Thymus (tissue), 11 donors: ENCODE measurements at regions not wholly inside any gene's neighbourhood (a gene's known extent, or its start where the extent isn't known, plus 50 kb on each side); places are given as distances from the start of the nearest gene placed in this dataset.

Source experiments
- DNase-seq, 9 donors: peaks; one replicate each; pipeline ENCODE4 v3.0.0-alpha.2; 2013; ENCODE audit warnings: low spot score in 9 of 9, low read depth in 6 of 9, missing footprints in 1 of 9
- H3K27ac ChIP-seq, 2 donors: one replicate each; pipeline ENCODE4 v1.5.1; 2013; ENCODE audit warnings: control low read depth in 1 of 2, low read depth in 1 of 2, low read length in 1 of 2, mild to moderate bottlenecking in 1 of 2, moderate library complexity in 1 of 2
- H3K27me3 ChIP-seq, 2 donors: one replicate each; pipeline ENCODE4 v1.5.1; 2013; ENCODE audit warnings: low read length in 1 of 2; ENCODE audit not compliant: control insufficient read depth in 2 of 2, insufficient read depth in 1 of 2
- H3K36me3 ChIP-seq, 2 donors: one replicate each; pipeline ENCODE4 v1.5.1; 2013; ENCODE audit warnings: low read length in 1 of 2, mild to moderate bottlenecking in 1 of 2, moderate library complexity in 1 of 2; ENCODE audit not compliant: control insufficient read depth in 2 of 2, insufficient read depth in 2 of 2
- H3K4me1 ChIP-seq, 2 donors: one replicate each; pipeline ENCODE4 v1.5.1; 2013; ENCODE audit warnings: low read length in 2 of 2; ENCODE audit not compliant: control insufficient read depth in 2 of 2, insufficient read depth in 2 of 2
- H3K4me3 ChIP-seq, 2 donors: one replicate each; pipeline ENCODE4 v1.5.1; 2013; ENCODE audit warnings: low read length in 2 of 2, control low read depth in 1 of 2, mild to moderate bottlenecking in 1 of 2
- H3K9me3 ChIP-seq, 2 donors: one replicate each; pipeline ENCODE4 v1.5.1; 2013; ENCODE audit warnings: low read length in 1 of 2, mild to moderate bottlenecking in 1 of 2; ENCODE audit not compliant: control insufficient read depth in 2 of 2, insufficient read depth in 1 of 2
- WGBS: extraction: QIAGEN DNeasy Blood & Tissue Kit; methylation state at CpG from one replicate; pipeline ENCODE4 v1.1.7; 2013; 5-methylcytosine and 5-hydroxymethylcytosine counted together
- donor health status: healthy.

DNA sequence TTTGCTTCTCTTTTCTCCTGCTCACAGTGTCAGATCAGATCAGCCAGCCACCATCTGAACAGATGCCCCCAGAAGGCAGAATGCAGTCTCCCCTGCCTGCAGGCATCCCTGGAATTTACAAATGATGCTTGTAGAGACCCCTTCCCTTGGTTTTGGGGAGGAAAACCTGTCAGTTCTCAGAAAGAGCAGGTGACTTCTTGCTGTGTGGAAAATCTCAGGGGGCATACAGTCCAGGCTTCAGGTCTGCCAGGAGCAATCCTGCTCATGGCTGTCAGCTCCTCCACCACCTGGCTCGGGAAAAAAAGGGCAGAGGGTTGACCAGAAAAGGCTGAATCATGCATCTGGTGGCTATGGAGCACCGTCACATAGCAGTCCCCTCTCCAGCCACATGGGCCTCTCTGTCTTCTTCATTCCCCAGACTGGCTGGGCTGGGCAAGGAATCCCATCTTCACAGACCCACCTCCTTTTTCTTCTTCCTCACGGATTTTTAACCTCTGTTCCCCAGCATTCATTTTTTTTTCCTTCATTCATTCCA lies 107.0 kb downstream of the KCNF1 start:
- Histone ChIP-seq H3K9me3 (no peaks in the 10 kb centered on the region), H3K4me3 (no peak overlapping the region), H3K27me3 (peaks cover 0 to 2% of the 10 kb centered on the region in 2 donors), H3K36me3 (no peaks in the 10 kb centered on the region), H3K27ac (no peak overlapping the region), H3K4me1 (no peaks in the 10 kb centered on the region)
- WGBS = 74% methylated on average over 3 of the region's 3 CpGs
- no peak for DNase-seq

DNA sequence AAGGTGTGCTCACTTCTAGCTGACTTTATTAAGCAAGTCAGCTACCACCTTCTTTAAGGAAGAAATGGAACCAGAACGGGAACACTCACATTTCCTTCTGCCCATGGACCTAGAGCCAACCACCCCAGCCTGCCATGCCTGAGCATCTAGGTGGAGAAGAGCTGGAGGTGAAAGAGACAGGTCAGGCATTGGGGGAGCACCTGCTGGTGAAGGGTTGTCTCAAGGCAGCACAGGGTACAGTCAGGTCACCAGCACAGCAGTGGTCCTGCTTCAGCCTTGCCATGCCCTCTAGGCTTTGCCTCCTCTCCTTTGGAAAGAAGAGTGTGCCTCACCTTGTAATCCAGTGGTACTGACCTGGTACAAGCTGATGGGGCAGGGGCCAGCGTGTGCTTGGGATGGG lies 107.9 kb downstream of the KCNF1 start:
- WGBS = 90% methylated on average over 2 of the region's 2 CpGs
- no peak overlapping the region for H3K4me3 ChIP-seq
- peaks cover 0 to 2% of the 10 kb centered on the region in 2 donors for H3K27me3 ChIP-seq
- no peak for DNase-seq
- no peaks in the 10 kb centered on the region for H3K4me1 ChIP-seq
- H3K36me3 ChIP-seq = no peaks in the 10 kb centered on the region
- H3K9me3 ChIP-seq = no peaks in the 10 kb centered on the region
- H3K27ac ChIP-seq = no peak overlapping the region

DNA sequence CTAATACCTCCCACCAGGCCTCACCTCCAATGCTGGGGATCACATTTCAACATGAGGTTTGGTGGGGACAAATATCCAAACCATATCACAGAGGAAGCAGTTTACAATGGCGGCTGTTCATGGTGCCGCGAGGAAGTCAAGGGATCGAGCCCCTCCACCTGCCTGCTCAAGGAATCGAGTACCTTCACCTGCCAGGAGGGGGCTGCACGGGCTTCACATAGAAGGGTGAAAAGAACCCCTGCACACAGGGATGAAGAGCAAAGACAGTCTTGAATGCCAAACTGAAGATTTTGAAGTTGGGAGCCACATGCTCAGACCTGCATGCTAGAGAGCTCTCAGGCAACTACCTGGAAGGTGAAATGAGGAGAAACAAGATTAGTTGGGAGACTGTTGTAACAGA lies 110.3 kb downstream of the KCNF1 start:
- Histone ChIP-seq H3K27me3 (peaks cover 0 to 2% of the 10 kb centered on the region in 2 donors), H3K4me3 (no peak overlapping the region), H3K36me3 (no peaks in the 10 kb centered on the region), H3K9me3 (no peaks in the 10 kb centered on the region), H3K27ac (no peak overlapping the region), H3K4me1 (no peaks in the 10 kb centered on the region)
- WGBS = 91% methylated on average over 6 of the region's 6 CpGs
- DNase-seq = no peak

DNA sequence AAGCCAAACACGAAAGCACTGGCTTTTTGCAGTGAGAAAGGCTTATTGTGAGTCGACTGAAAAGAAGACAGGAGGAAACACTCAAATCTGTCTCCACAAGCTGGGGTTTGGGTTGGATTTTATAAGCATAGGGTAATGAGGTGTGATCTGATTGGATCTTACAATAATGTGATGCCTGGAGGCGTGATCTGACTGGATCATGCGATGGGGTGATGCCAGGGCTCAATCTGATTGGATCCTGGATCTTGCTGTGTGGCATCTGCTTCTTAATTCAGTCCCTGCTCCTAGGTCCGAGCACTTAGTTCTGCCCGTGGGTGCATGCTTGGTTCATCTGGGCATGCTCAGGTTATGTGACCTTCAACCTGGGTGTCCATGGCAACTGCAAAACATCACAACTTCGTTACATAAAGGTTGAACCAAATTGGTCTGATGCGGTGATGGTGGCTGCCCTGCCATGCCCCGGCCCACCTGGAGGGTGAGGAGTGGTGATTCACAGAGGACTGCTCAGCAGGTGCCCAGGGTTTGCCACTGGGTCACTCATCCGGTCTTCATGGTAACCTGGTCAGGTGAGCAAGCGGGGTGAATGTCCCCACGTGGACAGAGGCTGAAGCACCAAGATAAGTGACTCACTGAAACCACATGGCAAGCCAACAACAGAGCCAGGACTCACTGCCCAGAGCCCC lies 111.0 kb downstream of the KCNF1 start:
- H3K4me1 ChIP-seq = no peaks in the 10 kb centered on the region
- H3K4me3 ChIP-seq = no peak overlapping the region
- no peaks in the 10 kb centered on the region for H3K9me3 ChIP-seq
- H3K27ac ChIP-seq = no peak overlapping the region
- DNase-seq = no peak
- no peaks in the 10 kb centered on the region for H3K36me3 ChIP-seq
- 88% methylated on average over 12 of the region's 12 CpGs for WGBS
- H3K27me3 ChIP-seq = peaks cover 0 to 2% of the 10 kb centered on the region in 2 donors

DNA sequence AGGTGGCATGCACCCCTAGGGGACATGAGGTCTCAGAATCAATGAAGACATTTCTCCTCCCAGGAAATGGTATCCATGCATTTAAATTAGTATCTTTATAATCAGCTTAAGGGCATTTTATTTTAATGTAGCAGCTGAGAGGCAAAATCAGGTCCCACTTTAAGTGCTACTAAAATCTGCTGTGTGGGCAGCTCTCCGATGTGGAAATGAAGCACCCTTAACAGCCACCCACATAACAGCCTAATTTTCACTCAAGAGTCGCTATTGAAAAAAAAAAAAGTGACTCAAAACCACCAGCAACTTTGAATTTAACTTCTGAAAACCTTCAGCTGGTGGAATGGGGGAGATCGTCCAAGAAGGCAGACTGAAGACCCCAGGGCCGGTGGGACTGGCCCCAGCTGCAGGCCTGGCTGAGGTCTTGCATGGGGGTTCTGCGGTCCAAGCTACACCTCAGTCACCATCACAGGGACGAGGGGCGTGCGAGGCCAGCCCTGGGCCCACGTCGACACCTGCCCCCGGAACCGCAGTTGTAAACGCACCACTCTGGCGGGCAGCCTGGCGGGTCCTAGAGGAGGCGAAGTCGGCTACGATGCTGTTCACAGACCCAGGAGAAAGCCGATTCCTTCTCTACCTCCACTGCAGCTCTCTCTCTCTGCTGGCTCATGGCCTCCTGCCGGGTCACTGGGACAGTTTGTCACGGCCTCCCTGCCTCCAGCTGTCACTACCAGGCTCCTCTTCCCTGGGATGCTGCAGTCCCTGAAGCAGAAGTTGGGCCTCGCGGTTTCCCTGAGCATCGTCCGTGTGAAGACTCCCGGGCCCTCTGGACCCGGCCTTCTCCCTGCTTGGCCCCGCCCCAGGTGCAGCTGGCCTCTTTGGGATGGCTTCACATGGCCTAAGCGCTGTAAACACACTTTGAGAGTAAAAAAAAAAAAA lies 111.9 kb downstream of the KCNF1 start:
- Histone ChIP-seq H3K9me3 (no peaks in the 10 kb centered on the region), H3K27me3 (peaks cover 0 to 2% of the 10 kb centered on the region in 2 donors), H3K36me3 (no peaks in the 10 kb centered on the region), H3K4me3 (no peak overlapping the region), H3K4me1 (no peaks in the 10 kb centered on the region), H3K27ac (no peak overlapping the region)
- no peak for DNase-seq
- WGBS = 93% methylated on average over 29 of the region's 29 CpGs

DNA sequence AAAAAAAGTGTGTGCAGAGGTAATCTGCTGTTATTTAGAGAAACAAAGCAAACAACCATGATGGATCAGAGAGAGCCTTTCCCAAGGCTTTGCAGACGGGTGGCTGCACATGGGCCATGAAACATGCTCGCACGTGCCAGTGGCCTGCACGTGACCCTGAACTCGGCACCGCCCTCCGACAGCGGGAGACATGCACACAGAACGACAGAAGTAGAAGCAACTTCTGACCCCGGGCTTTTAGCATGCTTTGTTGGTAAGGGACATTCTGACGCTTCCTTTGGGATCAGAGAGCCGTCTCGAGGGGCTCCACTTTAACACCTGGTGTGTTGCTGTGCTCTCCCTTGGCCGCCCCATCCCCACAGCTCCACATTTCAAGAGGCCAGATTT lies 112.5 kb downstream of the KCNF1 start:
- Histone ChIP-seq H3K4me1 (no peaks in the 10 kb centered on the region), H3K36me3 (no peaks in the 10 kb centered on the region), H3K4me3 (no peak overlapping the region), H3K27me3 (peaks cover 0 to 2% of the 10 kb centered on the region in 2 donors), H3K9me3 (no peaks in the 10 kb centered on the region), H3K27ac (no peak overlapping the region)
- 88% methylated on average over 14 of the region's 14 CpGs for WGBS
- DNase-seq = no peak

DNA sequence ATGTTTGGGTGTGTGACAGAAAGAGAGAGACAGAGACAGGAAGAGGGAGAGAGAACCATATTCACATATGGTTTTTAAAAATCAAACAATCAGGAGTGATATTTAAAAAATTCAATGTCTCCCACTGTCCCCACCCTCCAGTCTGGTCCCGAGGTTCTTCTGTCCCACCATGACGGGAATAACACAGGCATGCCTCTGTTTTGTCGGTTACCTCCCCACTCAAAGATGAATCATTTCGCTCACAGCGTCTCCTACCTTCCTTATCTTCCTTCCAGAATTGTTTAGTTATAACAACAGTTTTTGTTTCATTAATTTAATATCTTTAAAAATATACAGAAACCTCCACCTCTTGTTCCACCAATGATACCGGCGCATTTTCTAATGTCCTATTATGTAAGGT lies 113.0 kb downstream of the KCNF1 start:
- Histone ChIP-seq H3K36me3 (no peaks in the 10 kb centered on the region), H3K27me3 (peaks cover 0 to 2% of the 10 kb centered on the region in 2 donors), H3K4me1 (no peaks in the 10 kb centered on the region), H3K27ac (no peak overlapping the region), H3K4me3 (no peak overlapping the region), H3K9me3 (no peaks in the 10 kb centered on the region)
- 94% methylated on average over 7 of the region's 7 CpGs for WGBS
- no peak for DNase-seq

DNA sequence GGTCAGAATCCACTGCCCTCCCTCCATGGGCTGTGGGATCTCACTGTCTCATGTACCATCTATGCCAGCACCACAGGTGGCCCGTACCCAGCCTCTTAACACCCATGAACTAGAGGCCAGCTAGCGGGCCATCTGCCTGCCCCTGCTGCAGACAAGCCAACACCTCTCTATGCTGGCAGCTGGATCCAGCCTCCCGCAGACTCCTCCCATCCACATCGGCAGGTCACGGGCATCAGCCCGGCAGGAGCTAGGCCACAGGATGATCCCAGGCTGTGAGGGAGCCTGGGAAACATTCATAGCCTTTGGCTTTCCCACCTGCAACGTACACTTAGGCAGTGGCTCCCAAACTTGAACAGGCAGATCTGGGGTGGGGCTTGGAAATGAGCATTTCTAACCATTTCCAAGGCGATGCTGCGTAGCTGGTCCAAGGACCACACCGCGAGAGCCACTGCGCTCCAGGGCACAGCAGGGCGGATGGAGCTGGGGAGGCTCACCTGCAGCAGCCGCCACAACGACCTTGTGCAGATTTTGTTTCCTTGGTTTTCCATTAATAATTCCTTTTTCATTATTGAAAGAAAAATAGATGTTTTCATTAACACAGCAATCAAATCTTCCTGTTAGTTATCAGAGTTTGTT lies 114.7 kb downstream of the KCNF1 start:
- no peaks in the 10 kb centered on the region for H3K27me3 ChIP-seq
- H3K36me3 ChIP-seq = no peaks in the 10 kb centered on the region
- no peaks in the 10 kb centered on the region for H3K9me3 ChIP-seq
- 96% methylated on average over 15 of the region's 15 CpGs for WGBS
- no peaks in the 10 kb centered on the region for H3K4me1 ChIP-seq
- no peak overlapping the region for H3K27ac ChIP-seq
- no peak overlapping the region for H3K4me3 ChIP-seq
- DNase-seq = no peak

DNA sequence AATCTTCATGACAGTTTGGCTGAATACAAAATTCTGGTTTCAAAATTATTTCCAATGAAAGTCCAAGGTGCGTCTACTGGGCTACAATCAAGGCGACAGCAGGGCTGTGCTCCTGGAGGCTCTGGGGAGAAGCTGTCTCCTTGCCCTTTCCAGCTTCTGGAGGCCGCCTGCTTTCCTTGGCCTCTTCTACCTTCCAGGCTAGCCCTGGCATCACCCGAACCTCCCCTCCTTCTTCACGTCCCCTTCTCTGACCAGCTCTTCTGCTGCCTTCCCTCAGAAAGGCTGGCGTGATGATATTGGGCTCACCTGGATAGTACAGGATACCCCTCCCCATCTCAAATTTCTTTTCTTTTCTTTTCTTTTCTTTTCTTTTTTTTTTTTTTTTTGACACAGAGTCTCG lies 115.5 kb downstream of the KCNF1 start:
- no peak for DNase-seq
- Histone ChIP-seq H3K27me3 (no peaks in the 10 kb centered on the region), H3K27ac (no peak overlapping the region), H3K4me3 (no peak overlapping the region), H3K9me3 (no peaks in the 10 kb centered on the region), H3K4me1 (no peaks in the 10 kb centered on the region), H3K36me3 (no peaks in the 10 kb centered on the region)
- 95% methylated on average over 7 of the region's 7 CpGs for WGBS
